Keratinocyte (primary cell): ENCODE measurements at regions not wholly inside any gene's neighbourhood (a gene's known extent, or its start where the extent isn't known, plus 50 kb on each side); places are given as distances from the start of the nearest gene placed in this dataset.

Source experiments
- DNase-seq: peaks from one replicate; pipeline ENCODE4 v3.0.0-alpha.2; 2011; ENCODE audit warnings: low read depth, missing footprints, low spot score
- FAIRE-seq: peaks from 2 replicates; lab custom pipeline; 2011; peaks lifted over from hg19 to GRCh38; lab: Jason Lieb, UNC
- H2AFZ ChIP-seq: 2 replicates; pipeline ENCODE4 v1.6.0; 2012; ENCODE audit warnings: low read length, control low read depth, inconsistent platforms; ENCODE audit not compliant: control insufficient read depth
- H3K27ac ChIP-seq: 2 replicates; pipeline ENCODE4 v1.5.1; 2011; ENCODE audit warnings: low read length; ENCODE audit not compliant: control insufficient read depth, insufficient read depth
- H3K27me3 ChIP-seq: 3 replicates; pipeline ENCODE4 v1.6.0; 2011; ENCODE audit warnings: low read length; ENCODE audit not compliant: control insufficient read depth, insufficient read depth; ENCODE audit errors: extremely low read depth
- H3K36me3 ChIP-seq, 2 experiments: 2 replicates in 1 of 2; 3 replicates in 1 of 2; pipeline ENCODE4 v1.5.1; 2011; ENCODE audit warnings: low read length in 2 of 2, mild to moderate bottlenecking in 1 of 2; ENCODE audit not compliant: control insufficient read depth in 2 of 2, insufficient read depth in 2 of 2; ENCODE audit errors: extremely low read depth in 1 of 2
- H3K4me1 ChIP-seq: 3 replicates; pipeline ENCODE4 v1.5.1; 2011; ENCODE audit warnings: low read length; ENCODE audit not compliant: control insufficient read depth, insufficient read depth; ENCODE audit errors: extremely low read depth
- H3K4me2 ChIP-seq: 3 replicates; pipeline ENCODE4 v1.6.0; 2011; ENCODE audit warnings: low read depth, low read length; ENCODE audit not compliant: control insufficient read depth, insufficient read depth; ENCODE audit errors: extremely low read depth
- H3K4me3 ChIP-seq, 3 experiments: fragments of 200-600 bp in 1 of 3; sonication (generic) in 1 of 3; 2 replicates in 2 of 3; 3 replicates in 1 of 3; pipeline ENCODE4 v1.5.1; 2011 to 2016; ENCODE audit warnings: low read length in 3 of 3, mild to moderate bottlenecking in 3 of 3, control low read depth in 2 of 3, inconsistent platforms in 1 of 3, low read depth in 1 of 3, mixed read lengths in 1 of 3, mixed run types in 1 of 3, moderate library complexity in 1 of 3; ENCODE audit not compliant: control insufficient read depth in 2 of 3, insufficient read depth in 2 of 3; ENCODE audit errors: extremely low read depth in 1 of 3
- H3K79me2 ChIP-seq: 2 replicates; pipeline ENCODE4 v1.6.0; 2012; ENCODE audit warnings: low read length; ENCODE audit not compliant: control insufficient read depth, insufficient read depth
- H3K9ac ChIP-seq: 3 replicates; pipeline ENCODE4 v1.6.0; 2011; ENCODE audit warnings: low read length; ENCODE audit not compliant: control insufficient read depth, insufficient read depth; ENCODE audit errors: extremely low read depth
- H3K9me1 ChIP-seq: 3 replicates; pipeline ENCODE4 v1.6.0; 2011; ENCODE audit warnings: low read length; ENCODE audit not compliant: control insufficient read depth, insufficient read depth; ENCODE audit errors: extremely low read depth
- H3K9me3 ChIP-seq: 2 replicates; pipeline ENCODE4 v1.5.1; 2012; ENCODE audit warnings: low read depth, low read length; ENCODE audit not compliant: control insufficient read depth
- H4K20me1 ChIP-seq: 3 replicates; pipeline ENCODE4 v1.6.0; 2011; ENCODE audit warnings: low read length; ENCODE audit not compliant: control insufficient read depth, insufficient read depth; ENCODE audit errors: extremely low read depth
- EZH2 ChIP-seq: IDR thresholded peaks from one replicate; pipeline ENCODE4 v1.6.1; 2012; ENCODE audit warnings: inconsistent platforms, mild to moderate bottlenecking, low read length, moderate library complexity
- dilution Hi-C: fragments of 300-500 bp; cut with MboI; formaldehyde crosslinking; loops from one replicate; pipeline ENCODE4 v1.7.0; 2020; ENCODE audit warnings: low sequenced_read_pairs; ENCODE audit not compliant: extremely low pct_ligation_motif_present
- TF ChIP-seq, protein P1 (sequence below), 3 experiments: IDR thresholded peaks in 1 of 3; conservative IDR thresholded peaks in 1 of 3; optimal IDR thresholded peaks in 1 of 3; 2 replicates in 2 of 3; 3 replicates in 1 of 3; pipeline versions ENCODE3 to v1.5.1; 2011; ENCODE audit warnings: low read length in 3 of 3, mild to moderate bottlenecking in 3 of 3, moderate library complexity in 2 of 3, control low read depth in 1 of 3, inconsistent platforms in 1 of 3; ENCODE audit not compliant: insufficient read depth in 2 of 3; ENCODE audit errors: extremely low read depth in 1 of 3

DNA sequence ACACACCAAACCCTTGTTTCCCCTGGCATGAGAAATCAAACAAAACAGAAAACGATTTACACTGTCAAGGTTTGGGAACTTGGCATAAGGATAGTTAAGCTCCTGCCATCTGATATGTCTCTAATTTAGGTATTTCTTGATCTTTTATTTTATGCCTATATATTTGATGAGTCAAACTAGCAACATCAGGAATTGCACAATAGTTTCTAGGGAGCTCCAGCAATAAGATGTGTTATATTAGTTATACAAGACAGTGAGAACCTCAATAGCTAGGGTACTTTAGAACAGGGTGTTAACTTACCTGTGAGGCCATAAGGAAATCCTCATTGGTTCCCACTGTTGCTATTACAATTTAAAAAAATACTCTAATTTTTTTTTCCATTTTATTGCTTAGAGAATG lies 474.2 kb downstream of the GBA3 start:
- H3K4me1 ChIP-seq: peaks cover 5% of the 10 kb centered on the region
- FAIRE-seq (no peak), DNase-seq (no peak)
- no peak overlapping the region for H3K4me3 ChIP-seq
- no peak overlapping the region for H2AFZ ChIP-seq
- TF ChIP-seq EZH2: no peak
- TF ChIP-seq, protein P1, sequence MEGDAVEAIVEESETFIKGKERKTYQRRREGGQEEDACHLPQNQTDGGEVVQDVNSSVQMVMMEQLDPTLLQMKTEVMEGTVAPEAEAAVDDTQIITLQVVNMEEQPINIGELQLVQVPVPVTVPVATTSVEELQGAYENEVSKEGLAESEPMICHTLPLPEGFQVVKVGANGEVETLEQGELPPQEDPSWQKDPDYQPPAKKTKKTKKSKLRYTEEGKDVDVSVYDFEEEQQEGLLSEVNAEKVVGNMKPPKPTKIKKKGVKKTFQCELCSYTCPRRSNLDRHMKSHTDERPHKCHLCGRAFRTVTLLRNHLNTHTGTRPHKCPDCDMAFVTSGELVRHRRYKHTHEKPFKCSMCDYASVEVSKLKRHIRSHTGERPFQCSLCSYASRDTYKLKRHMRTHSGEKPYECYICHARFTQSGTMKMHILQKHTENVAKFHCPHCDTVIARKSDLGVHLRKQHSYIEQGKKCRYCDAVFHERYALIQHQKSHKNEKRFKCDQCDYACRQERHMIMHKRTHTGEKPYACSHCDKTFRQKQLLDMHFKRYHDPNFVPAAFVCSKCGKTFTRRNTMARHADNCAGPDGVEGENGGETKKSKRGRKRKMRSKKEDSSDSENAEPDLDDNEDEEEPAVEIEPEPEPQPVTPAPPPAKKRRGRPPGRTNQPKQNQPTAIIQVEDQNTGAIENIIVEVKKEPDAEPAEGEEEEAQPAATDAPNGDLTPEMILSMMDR (optimal IDR thresholded peaks at IDR 0.05 in 1 of 3, IDR thresholded peaks at IDR 0.05 in 1 of 3, conservative IDR thresholded peaks at IDR 0.05 in 1 of 3; ENCODE audit: extremely low read depth in 1 of 3, insufficient read depth in 2 of 3, low read length in 3 of 3): no peak
- no peaks in the 10 kb centered on the region for H3K9me1 ChIP-seq
- no peaks in the 10 kb centered on the region for H3K79me2 ChIP-seq
- H3K36me3 ChIP-seq: no peaks in the 10 kb centered on the region
- dilution Hi-C loops: no loop called here
- no peaks in the 10 kb centered on the region for H3K9me3 ChIP-seq
- no peak overlapping the region for H3K27ac ChIP-seq
- H3K9ac ChIP-seq: no peak overlapping the region
- no peak overlapping the region for H3K4me2 ChIP-seq
- no peaks in the 10 kb centered on the region for H4K20me1 ChIP-seq
- H3K27me3 ChIP-seq: no peaks in the 10 kb centered on the region

DNA sequence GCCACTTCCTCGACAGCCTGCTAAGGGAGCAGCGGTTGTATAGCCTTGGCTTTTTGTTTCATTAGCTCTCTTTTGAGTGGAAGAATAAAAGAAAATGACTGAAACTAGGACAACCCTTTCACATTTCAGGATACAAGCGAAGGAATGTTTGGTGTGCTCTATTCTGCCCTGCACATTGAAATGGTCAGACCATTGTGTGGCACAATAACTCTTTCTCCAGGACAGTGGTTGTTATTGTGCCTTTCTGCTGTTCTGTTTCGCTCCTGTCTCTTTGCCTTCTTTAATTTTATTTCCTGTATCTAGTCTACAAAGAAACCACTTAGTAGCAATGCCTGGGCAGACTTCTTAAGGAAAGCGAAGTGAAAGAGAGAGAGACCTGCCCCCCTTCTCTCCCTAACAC lies 473.7 kb downstream of the GBA3 start:
- dilution Hi-C loops: no loop called here
- no peaks in the 10 kb centered on the region for H3K9me3 ChIP-seq
- no peak overlapping the region for H3K27ac ChIP-seq
- H3K36me3 ChIP-seq: no peaks in the 10 kb centered on the region
- H3K79me2 ChIP-seq: no peaks in the 10 kb centered on the region
- H3K27me3 ChIP-seq: no peaks in the 10 kb centered on the region
- H3K4me1 ChIP-seq: peaks cover 5% of the 10 kb centered on the region
- no peak for TF ChIP-seq EZH2
- TF ChIP-seq, protein P1 (optimal IDR thresholded peaks at IDR 0.05 in 1 of 3, IDR thresholded peaks at IDR 0.05 in 1 of 3, conservative IDR thresholded peaks at IDR 0.05 in 1 of 3; ENCODE audit: extremely low read depth in 1 of 3, insufficient read depth in 2 of 3, low read length in 3 of 3): no peak
- H3K4me2 ChIP-seq: no peak overlapping the region
- H4K20me1 ChIP-seq: no peaks in the 10 kb centered on the region
- DNase-seq (no peak), FAIRE-seq (no peak)
- H2AFZ ChIP-seq: no peak overlapping the region
- H3K4me3 ChIP-seq: no peak overlapping the region
- no peak overlapping the region for H3K9ac ChIP-seq
- H3K9me1 ChIP-seq: no peaks in the 10 kb centered on the region
